DMS153 (cell line): ENCODE measurements at regions not wholly inside any gene's neighbourhood (a gene's known extent, or its start where the extent isn't known, plus 50 kb on each side); places are given as distances from the start of the nearest gene placed in this dataset.
"Not testable (repeated sequence)": the region's sequence is repeated elsewhere in the genome, so short reads cannot be mapped to it uniquely, and the experiment has no call there.

Experiments used
- DNase-seq: peaks from one replicate; lab custom pipeline; 2025; lab: John Stamatoyannopoulos, UW

- DNase-seq = not testable (repeated sequence)
Observed at GRCh38 chr12:46619474-46619873, 206.3 kb downstream of the SLC38A4 start.

GRCh38 chr12:46617737-46618136 lies 208.1 kb downstream of the SLC38A4 start:
- DNase-seq = not testable (repeated sequence)

- no peak for DNase-seq
Observed at GRCh38 chr12:46617167-46617566, 208.6 kb downstream of the SLC38A4 start.

- no peak for DNase-seq
Observed at GRCh38 chr12:46610754-46611153, 215.0 kb downstream of the SLC38A4 start.

DNA sequence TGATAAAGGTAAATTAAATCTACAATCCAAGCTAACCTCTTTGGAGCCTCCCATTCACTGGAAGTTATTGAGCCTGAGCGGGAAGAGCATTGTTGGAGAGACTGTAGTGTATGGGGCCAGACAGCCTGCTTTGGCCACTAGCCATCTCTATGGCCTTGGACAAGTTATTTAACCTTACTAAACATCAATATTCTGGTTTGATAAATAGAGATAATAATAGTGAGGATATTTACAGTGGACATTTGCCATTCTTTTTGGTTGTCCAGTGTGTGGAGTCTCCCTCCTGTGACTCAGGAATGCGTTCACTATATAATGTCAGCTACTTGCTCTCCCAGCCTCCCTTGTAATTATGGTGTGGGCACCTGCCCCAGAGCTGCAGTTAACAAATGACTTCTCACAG lies 216.1 kb downstream of the SLC38A4 start:
- DNase-seq = no peak

GRCh38 chr12:46609273-46609623 lies 216.5 kb downstream of the SLC38A4 start:
- DNase-seq = peak; percentile 20

GRCh38 chr12:46608431-46609272 lies 217.1 kb downstream of the SLC38A4 start:
- DNase-seq = no peak

- no peak for DNase-seq
Observed at GRCh38 chr12:46604684-46605083, 221.1 kb downstream of the SLC38A4 start.

DNA sequence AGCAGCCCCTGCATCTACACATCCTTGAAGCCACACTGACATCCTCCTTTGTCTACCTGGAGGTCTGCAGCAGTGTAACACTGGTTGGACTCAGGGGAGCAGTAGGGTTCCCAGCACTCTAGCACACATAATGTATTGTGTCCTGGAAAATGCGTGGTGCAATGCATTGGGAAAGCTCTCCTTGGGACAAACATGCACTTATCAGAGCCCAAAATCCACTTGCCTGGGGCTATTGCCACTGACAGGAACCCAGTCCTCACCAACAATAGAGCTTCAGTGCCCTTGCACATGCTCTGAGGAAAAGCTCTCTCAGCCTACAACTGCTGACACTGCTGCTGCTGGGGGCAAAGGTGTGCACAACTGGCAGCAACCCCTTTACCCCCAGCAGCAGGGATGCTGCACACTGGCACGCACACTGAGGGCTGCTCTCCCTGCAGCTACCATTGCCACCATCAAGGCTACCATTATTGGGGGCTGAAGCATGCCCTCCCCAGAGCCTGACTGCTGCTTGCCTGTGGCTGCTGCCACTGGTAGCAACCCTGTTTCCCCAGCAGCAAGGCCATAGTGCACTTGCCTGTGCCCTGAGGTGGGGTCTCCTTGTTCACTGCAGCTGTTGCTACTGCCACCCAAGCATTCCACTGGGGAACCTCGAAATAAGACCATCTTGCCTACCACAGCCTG lies 221.9 kb downstream of the SLC38A4 start:
- no peak for DNase-seq

DNA sequence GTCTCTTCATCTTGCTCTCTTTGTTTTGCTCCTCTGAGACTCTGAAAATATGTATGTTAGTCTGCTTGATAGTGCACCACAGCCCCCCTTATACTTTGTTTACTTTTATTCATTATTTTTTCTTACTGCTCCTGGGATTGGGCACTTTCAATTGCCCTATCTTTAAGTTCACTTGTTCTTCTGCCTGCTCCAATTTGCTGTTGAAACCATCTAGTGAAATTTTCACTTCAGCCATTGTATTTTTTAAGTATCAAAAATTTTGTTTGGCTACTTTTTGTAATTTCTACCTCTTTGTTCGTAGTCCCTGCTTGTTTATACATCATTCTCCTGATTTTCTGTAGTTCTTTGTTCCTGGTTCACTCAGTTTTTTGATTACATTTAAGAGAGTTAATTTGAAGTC lies 223.3 kb downstream of the SLC38A4 start:
- no peak for DNase-seq

DNA sequence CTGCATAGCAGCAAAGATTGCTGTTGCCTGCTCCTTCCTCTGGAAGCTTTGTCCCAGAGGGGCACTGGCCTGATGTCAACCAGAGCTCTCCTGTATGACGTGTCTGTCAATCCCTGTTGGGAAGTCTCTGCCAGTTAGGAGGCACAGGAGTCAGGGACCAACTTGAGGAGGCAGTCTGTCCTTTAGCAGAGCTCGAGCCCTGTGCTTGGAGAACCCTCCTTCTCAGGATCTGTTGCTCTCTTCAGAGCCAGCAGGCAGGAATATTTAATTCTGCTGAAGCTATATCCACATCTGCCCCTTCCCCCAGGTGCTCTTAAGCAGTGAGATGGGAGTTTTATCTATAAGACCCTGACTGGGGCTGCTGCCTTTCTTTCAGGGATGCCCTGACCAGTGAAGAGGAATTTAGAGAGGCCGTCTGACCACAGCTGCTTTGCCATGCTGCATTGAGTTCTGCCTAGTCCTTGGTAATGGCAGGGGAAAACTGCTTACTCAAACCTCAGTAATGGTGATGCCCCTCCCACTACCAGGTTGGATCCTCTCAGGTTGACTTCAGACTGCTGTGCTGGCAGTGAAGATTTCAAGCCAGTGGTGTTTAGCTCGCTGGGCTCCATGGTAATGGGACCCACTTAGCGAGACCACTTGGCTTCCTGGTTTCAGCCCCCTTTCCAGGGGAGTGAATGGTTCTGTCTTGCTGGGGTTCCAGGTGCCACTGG lies 218.6 kb upstream of the SLC38A2 start:
- no peak for DNase-seq

- peak; percentile 90 for DNase-seq
Observed at GRCh38 chr12:46585854-46586621, 213.5 kb upstream of the SLC38A2 start.

GRCh38 chr12:46584098-46584497 lies 211.5 kb upstream of the SLC38A2 start:
- not testable (repeated sequence) for DNase-seq

DNA sequence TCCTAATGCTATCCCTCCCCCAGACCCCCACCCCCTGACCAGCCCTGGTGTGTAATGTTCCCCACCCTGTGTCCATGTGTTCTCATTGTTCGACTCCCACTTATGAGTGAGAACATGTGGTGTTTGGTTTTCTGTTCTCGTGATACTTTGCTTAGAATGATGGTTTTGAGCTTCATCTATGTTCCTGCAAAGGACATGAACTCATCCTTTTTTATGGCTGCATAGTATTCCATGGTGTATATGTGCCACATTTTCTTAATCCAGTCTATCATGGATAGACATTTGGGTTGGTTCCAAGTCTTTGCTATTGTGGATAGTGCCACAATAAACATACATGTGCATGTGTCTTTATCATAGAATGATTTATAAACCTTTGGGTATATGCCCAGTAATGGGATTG lies 209.4 kb upstream of the SLC38A2 start:
- not testable (repeated sequence) for DNase-seq

DNA sequence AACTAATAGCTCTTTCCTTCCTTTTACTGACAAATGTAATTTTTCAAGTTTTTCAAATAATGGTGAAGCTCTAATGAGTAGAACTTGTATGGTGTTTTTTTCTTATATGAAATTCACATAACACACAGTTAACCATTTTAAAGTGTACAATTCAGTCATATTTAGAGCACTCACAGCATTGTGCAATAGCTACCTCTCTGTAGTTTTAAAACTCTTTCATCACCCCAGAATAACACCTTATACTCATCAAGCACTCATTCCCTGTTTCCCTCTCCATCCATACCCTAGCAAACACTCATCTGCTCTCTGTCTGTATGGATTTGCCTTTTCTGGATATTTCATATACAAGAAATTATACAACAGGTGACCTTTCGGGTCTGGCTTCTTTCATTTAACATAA lies 207.9 kb upstream of the SLC38A2 start:
- no peak for DNase-seq

DNA sequence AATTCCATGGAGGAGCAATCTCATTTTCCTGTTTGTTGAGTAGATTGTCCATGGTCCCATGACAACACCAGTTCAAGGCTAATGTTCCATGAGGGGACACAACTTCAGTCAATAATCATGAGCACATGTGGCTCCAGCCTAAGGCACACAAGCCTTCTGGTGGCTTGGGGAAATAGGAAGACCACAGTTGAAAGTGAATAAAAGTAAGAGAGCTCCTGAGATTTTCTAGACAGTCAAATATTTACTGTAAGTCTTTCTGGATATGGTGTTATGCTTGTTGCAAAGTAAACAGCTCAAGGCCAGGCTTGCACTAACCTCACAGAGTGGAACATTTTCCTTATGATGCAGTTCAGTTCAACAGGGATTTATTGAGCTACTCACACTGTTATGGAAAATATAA lies 206.9 kb upstream of the SLC38A2 start:
- no peak for DNase-seq

DNA sequence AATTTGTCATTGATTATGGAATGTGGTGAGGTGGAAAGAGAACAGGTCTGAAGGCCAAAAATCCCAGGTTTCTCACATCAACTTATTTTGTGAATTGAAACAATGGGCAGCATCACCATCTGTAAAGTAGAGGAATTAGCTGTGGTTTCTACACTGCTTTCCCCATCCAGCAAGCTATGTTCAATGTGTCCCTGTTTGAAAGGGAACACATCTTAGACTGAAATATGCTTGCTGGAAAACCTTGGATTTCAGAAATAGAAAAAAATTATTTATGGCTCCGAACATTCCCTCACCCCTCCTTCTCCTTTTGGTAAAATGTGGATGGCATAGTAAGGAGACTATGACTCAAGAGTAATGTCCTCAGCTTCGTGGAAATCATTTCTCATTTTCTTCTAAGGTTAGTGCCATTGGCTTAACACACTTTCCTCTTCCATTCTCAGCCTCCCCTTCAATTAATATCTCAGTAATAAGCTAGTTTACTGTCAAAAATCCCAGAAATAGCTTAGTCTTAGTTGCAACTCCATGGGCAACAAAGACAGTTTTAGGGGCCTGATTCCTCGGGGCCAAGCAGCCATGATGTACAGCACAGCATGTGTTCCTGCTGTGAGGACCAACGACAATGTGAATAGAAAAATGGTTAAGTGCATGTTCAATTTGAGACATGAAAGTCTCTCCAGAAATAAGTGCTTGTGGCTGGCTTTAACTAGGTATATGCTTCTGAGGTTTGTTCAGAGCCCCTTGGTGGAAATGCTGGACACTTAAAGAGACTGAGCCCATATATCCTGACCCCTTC lies 205.8 kb upstream of the SLC38A2 start:
- no peak for DNase-seq

DNA sequence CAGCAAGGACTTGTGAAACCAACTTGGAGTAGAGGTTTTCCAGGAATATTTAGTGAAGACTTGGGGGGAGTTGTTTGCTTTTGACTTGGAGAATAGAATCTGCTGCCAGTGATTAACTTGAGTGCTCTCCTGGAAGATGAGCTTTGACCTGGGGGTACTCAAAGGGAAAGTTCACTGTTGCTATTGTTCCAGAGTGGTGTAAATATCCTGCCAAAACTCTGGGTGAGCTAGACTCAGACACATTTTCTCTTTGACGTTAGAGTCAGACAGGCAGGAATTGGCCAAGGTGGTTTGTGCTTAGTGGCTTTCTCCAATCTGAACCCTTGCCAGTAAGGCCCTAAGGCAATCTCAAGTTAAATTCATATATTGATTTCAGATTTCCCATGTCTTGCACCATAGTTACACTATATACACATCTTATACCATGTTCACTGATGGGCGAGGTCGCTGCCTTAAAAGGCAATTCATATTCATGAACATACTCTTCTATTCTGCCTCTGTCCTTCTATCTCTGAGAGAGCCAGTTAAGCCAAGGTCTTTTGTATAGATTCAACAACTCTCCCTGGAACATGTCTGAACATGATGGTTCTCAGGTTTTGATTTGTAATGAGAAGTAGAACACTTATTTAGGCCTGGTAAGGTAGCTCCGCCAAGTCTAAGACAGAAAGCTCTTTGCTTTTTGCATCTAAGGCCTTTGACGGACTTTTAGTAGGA lies 204.6 kb upstream of the SLC38A2 start:
- DNase-seq = peak; percentile 32

DNA sequence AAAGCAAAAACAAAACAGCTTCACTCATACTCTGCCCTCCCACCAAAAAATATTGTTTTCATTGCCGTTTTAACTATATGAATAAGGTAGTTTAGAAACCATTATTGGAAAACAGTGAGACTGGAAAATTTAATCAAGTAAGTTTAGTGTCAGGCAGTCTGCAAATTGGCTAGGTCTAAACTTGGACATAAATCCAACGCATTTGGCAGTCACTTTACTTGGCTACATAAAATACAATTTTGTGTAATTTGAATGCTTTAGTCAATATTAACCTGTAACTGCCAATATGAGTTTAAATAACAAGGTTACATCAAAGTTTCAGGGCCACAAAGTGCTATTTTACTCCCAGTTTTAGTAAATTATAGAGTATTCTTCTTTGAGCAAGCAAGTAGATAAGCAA lies 202.3 kb upstream of the SLC38A2 start:
- DNase-seq = no peak

DNA sequence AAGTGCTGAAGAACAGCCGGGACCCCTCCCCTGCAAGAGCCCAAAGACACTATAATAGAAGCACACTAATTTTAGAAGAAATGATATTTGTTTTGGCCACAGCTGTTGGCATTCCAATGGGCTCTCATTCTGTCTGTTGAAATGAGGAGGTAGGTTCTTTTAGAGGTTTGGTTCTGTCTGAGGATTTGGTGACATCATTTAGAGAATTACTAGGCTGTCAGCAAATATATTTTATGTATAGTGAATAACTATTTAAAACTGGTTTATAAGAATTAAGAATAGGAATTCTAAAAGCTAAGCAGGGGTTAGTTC lies 200.7 kb upstream of the SLC38A2 start:
- DNase-seq = no peak
